Amniotic epithelial cell (primary cell): ENCODE measurements at regions not wholly inside any gene's neighbourhood (a gene's known extent, or its start where the extent isn't known, plus 50 kb on each side); places are given as distances from the start of the nearest gene placed in this dataset.
"Not testable (repeated sequence)": the region's sequence is repeated elsewhere in the genome, so short reads cannot be mapped to it uniquely, and the experiment has no call there.

Experiments
- DNase-seq: peaks from one replicate; pipeline ENCODE4 v3.0.0-alpha.2; 2010; ENCODE audit warnings: low read depth

- no peak for DNase-seq
Measured at GRCh38 chr11:25766332-25767015, 565.5 kb upstream of the ANO3 start.

DNA sequence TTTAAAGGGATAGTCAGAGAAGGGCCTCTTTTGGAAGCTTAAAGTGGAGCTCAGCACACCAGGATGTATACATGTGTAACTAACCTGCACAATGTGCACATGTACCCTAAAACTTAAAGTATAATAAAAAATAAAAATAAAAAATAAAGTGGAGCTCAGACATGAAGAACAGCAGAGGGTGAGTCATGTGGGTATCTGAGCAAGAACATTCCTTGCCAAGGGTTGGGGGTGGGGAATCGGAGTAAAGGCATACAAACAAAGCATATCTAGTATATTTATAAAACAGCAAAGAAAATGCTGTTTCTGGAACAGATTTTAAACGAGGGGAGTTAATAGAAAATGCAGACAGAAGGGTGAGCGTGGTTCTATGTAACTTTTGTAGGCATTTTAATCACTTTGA is 562.6 kb upstream of the ANO3 start:
- DNase-seq = no peak

DNA sequence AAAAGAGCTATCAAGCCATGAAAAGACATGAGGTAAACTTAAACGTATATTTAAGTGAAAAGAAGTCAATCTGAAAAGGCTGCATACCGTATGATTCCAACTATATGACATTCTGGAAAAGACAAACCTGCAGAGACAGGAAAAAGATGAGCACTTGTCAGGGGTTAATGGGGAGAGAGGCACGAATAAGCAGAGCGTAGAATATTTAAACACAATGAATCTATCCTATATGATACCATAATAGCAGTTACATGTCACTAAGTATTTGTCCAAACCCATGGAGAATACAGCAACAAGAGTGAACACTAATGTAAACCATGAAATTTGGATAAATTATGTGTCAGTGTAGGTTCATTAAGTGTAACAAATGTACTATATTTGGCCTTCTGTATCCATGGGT is 560.3 kb upstream of the ANO3 start:
- no peak for DNase-seq

GRCh38 chr11:25775603-25776002 is 556.3 kb upstream of the ANO3 start:
- DNase-seq = no peak

DNA sequence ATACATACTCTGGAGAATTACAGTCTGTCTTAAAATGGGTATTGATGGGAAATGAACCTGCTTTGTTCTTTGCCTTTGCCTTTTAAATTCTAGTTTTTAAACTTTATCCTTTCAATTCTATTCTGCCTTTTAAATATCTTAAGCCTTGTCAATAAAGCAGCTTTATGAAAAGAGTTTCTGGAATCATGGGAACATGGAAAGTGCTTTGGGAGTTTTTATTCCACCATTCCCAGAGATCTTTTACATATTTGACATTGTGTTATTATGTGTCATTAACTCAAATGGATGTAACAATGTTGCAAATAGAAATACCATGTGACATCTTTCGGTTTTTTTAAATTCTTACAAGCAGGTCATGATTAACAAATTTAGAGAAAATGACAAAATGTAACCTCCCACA is 555.7 kb upstream of the ANO3 start:
- DNase-seq = no peak

GRCh38 chr11:25777343-25777742 is 554.6 kb upstream of the ANO3 start:
- no peak for DNase-seq

GRCh38 chr11:25779033-25779432 is 552.9 kb upstream of the ANO3 start:
- no peak for DNase-seq

DNA sequence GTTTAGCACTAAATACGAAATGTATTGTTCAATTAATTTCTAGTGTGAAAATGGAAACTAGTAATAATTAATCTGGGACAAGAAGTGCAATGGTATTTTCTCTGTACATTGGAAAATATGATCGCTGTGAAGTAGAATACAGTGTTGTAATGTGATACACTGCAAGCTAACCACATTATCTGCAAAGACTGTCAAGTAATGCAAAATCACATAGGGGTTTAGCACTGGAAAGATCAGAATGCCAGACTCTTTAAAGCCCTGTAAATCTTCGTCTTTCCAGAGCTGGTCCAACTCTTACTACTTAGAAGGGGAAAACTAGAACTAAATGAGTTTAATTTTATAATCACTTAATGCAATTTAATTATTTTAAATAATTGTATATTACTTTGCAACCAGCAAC is 544.5 kb upstream of the ANO3 start:
- DNase-seq = no peak

DNA sequence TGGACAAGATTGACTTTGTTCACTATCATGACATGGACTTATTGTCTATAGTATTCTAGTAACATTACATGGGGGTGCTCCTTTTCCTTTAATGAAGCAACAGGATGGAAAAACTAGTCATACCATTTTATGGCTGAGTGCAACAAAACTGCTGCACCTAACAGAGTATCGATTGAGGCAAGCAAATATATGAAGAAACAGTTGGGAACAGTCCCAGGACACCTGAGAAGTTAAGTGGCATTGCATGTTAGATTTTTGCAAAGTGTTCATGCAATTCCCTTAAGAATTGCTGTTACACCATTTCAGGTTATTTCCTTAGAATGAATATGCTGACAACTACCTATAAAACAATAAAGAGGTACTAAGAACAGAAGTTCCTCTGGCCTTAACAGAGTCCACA is 541.5 kb upstream of the ANO3 start:
- DNase-seq = no peak

DNA sequence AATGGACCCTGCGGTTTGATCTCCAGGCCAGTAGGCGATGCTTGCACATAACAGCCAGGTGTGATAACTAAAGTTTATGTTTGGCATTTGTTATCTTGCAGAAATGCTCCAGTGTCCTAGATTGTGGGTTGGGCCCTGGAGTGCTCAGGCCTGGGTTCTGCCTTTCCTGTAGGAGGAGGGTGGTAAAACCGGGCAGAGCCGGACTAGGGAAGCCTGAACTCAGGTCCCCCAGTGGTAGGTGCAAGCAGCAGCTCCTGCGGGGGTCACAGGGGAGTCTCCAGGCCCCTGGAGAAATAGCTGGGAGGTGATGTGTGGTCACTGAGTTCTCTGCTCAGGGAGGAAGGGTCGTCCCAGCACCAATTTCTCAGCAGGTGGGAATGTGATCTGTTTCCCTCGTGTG is 538.3 kb upstream of the ANO3 start:
- DNase-seq = no peak

- no peak for DNase-seq
Measured at GRCh38 chr11:25794804-25795203, 537.1 kb upstream of the ANO3 start.

DNA sequence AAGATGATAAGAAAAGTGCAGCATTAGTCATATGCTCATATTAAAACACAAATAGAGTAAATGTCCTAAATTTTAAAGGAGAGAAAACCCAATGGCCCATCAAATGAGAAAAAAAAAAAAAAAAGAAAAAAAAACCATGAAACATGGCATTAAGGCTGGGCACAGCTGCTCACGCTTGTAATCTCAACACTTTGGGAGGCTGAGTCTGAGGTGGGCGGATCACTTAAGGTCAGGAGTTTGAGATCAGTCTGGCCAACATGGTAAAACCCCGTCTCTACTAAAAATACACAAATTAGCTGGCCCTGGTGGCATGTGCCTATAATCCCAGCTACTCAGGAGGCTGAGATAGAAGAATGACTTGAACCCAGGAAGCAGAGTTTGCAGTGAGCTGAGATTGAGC is 515.5 kb upstream of the ANO3 start:
- no peak for DNase-seq

DNA sequence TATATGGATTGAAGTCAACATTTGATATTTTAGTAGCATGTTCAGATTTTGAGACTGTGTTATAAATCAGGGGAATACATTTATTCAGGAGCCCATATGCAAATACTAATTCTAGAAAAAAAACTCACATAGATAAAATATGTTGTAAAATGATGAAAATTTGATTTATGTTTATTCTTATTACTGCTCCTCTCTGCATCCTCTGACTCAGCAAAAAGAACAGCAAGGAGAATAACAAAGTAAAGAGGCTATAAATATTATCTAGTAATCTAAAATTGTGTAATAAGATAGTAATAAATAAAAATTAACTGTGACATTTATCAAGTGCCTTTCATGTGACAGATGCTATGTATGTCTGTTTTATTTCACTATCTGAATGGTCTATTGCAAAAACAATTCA is 507.2 kb upstream of the ANO3 start:
- no peak for DNase-seq

GRCh38 chr11:25831485-25831884 is 500.4 kb upstream of the ANO3 start:
- DNase-seq = not testable (repeated sequence)

DNA sequence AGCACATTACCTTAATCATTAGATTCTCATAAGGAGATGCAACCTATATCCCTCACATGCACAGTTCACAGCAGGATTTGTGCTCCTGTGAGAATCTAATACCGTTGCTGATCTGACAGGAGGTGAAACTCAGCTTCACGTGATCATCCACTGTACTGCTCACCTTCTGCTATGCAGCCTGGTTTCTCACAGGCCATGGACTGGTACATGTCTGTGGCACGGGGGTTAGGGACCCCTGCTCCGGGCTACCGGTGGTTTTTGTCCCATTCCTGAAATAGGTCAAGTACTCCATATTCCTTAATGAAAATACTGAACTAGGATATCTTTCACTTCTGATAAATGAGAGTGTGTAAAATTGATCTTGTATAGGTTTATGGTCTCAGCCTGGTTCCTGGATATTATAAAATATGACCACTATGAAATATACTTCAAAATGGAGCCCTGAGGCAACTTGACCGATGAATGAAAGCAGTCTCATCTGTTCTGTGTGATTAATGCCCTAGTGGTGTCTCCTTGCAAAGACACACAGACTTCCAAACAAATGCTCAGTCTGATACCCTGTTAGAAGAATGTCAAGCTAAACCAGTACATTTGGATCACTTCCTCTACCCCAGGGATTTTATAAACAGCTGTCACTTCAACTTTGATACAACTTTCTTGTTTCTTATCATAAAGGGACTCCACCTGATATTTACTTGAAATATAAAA is 492.9 kb upstream of the ANO3 start:
- no peak for DNase-seq

GRCh38 chr11:25844811-25845210 is 487.1 kb upstream of the ANO3 start:
- no peak for DNase-seq

DNA sequence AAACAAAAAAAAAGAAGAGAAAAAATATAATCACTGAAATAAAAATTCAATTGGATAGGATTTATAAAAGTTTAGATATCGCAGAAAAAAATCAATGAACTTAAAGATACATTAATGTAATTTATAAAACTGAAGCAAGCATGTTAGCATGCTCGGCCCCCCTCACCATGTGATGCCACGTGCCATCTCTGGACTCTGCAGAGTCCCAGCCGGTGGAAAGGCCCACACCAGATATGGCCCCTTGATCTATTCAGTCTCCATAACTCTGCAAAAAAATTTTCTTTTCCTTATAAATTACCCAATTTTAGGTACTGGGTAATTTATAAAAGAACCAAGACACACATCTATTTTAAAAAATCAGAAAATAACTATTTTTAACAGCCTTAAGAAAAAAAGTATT is 476.0 kb upstream of the ANO3 start:
- no peak for DNase-seq

DNA sequence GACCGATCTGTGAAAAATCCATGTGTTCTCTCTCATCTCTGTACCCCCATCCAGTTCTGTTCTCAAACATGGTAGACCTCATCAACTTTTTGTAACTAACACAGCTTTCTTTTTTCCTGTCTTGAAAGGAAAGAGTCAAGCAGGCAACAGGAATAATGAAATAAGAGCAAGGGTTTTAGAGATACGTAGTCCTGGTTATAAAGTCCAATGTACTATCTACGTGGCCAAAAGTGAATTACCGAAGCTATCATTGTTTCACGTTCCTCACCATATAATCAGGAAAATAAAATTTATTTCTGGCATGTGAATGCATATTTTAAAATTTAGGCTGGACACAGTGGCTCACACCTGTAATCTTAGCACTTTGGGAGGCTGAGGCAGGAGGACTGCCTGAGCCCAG is 472.2 kb upstream of the ANO3 start:
- no peak for DNase-seq

DNA sequence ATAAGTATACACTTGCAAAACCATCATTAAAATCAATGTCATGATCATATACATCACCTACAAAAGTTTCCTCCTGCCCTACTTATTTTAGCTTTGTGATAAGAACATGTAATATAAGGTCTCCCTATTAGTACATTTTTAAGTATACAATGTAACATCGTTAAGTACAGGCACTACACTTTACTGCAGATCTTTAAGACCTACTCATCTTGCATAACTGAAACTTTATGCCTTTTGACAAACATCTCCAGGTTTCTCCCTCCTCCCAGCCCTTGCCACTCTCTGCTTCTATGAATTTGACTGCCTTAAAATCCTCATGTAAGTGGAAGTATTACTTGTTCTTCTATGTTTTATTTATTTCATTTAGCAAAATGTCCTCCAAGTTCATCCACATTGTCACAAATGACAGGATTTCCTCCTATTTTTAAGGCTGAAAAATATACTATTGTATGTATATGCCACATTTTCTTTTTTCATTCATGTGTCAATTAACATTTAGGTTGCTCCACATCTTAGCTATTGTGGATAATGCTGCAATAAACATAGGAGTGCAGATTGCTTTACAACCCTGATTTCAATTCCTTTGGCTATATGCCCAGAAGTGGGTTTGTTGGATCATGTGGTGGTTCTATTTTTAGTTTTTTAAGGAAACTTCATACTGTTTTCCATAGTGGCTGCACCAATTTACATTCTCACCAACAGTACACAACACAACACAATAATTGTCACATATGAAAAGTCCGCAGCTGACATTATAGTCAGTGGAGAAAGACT is 471.1 kb upstream of the ANO3 start:
- DNase-seq = no peak

DNA sequence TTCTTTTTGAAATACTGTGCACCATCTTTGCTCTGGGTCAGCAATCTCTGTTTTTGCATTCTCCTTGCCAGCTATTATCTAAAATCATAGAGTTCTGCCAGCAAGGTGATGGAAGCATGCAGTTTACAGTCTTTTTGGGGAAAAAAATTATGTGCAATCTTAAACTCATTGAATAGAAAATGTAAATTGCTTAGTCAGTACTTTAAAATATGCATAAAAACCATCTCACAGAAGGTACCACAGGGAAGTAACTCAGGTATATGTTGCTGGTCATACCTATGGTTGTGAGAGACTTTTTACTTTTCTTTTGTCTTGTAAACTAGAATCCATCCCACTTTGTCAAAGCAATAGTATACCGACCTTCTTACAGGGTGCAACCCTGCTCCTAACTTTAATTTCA is 469.8 kb upstream of the ANO3 start:
- no peak for DNase-seq

DNA sequence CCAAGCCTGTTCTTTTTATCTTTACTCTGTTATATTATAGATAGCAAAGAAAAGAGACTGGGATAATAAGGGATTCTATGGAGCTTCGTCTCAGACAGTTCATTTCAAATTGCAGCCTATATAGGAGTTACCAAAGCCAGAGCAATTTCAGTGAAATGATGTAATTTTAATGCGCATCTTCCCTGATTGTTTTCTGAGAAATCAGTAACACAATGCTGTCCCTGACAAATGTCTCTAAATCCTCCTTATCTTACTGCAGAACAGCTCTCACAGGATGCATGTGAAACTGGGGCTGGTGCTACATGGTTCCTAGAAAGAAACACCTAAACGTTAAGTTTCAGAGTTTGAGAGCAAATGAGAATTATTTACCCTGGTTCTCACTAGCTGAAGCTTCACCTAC is 467.9 kb upstream of the ANO3 start:
- DNase-seq = no peak

GRCh38 chr11:25876456-25876965 is 455.4 kb upstream of the ANO3 start:
- no peak for DNase-seq

DNA sequence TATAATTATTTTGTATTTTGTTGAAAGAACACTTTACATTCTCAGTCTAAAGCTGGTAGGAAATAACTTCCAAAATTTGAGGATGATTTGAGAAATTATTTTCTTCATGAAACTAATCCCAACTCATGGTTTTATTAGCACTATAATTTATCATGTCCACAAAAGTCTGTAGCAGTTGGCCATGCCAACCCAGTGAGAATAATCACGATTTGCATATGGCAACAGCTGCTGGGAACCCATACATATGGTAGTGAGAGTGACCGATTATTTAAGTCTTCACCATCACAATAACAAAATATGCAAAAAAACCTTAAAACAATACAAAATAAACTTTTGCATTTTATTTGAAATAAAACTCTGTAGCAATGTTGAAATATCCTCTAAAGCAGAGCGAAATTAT is 445.9 kb upstream of the ANO3 start:
- DNase-seq = no peak
